ENCODE measurements at regions not wholly inside any gene's neighbourhood (a gene's known extent, or its start where the extent isn't known, plus 50 kb on each side); places are given as distances from the start of the nearest gene placed in this dataset.

DNA sequence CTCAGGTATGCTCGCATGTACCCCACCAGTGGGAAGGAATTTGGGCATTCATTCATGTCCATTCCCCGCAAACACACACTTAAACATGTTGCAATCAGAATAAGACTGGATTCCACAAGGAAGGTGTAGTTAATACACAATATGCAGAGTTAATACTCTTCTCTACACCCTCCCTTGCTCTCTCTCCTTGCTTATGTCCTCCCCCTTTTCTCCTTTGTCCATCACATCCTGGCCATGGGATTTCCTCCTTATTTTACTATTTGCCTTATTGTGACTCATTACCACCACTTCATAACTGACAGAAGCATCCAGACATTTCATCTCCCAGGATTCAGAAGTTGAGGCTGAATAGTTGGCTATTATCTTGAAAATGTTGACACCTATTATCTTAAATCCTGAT is 473.8 kb upstream of the SPHKAP start:
- intact Hi-C loops (cut with micrococcal nuclease), result loop anchor here (10.0 kb wide), 1 partner anchor 611 kb away; no protein-coding TSS in a partner anchor

DNA sequence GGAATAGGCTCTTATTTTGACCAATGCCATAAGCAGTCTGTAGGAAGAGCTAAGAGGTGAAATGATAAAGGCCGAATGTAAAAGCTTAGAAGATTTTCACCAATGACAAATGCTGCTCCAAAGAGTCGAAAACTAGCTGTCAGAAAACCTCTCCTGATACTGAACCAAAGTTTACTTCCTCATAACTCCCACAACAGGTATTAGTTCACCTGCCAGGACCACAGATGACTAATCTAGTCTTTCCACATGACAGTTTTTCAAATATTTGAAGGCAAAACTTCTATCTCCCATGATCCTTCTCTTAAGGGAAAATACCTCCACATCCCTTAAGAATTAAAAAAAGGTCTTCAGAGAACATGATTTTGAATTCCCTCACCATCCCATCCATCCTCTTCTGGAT is 473.2 kb upstream of the SPHKAP start:
- intact Hi-C loops (cut with micrococcal nuclease), result loop anchor here (10.0 kb wide), 1 partner anchor 610 kb away; no protein-coding TSS in a partner anchor

DNA sequence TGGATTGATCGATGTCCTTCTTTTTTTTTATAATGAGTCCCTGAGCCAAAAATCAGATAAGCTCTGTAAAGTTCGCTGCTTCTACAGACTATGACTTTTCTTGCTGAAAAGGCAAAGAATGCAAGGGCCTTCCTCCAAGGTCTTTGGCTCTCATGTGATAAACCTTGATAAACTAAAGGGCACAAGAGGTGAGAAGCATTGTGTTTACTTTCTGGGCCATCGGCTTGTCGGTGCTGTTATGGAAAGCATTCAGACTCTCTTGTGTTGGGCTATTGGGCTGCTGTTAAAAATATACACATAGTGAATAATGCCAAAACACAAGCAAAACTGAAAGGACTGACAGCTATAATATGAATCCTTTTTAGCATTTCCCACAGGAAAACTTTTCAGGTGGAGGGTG is 472.4 kb upstream of the SPHKAP start:
- intact Hi-C loops (cut with micrococcal nuclease), result loop anchor here (10.0 kb wide), 1 partner anchor 609 kb away; no protein-coding TSS in a partner anchor

DNA sequence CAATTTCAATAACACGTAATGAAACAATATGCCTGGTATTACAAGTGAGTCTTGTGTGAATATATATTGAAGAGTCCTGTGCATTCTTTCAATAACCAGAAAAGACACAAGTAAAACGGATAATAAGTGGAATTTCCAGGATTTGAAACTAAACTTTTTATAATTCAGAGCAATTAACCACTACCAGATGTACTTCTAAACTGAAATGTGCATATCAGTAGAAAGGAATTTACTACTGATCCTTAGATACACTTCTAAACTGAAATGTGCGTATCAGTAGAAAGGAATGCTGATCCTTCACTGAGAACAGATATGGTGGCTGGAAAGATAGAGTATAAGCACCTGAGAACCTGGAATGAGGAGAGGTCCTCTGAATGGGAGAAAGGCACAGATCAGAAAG is 470.9 kb upstream of the SPHKAP start:
- intact Hi-C loops (cut with micrococcal nuclease), result loop anchor here (10.0 kb wide), 1 partner anchor 608 kb away; no protein-coding TSS in a partner anchor

DNA sequence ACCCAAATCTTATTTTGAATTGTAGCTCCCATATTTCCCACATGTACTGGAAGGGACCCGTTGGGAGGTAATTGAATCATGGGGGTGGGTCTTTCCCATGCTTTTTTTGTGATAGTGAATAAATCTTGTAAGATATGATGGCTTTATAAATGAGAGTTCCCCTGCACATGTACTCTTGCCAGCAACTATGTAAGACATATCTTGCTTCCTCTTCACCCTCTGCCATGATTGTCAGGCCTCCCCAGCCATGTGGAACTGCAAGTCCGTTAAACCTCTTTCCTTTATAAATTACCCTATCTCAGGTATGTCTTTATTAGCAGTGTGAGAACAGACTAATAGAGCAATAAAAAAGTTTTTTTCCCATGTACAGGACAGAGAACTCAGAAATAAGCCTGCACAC is 468.4 kb upstream of the SPHKAP start:
- intact Hi-C loops (cut with micrococcal nuclease), result loop anchor here (2.0 to 10.0 kb wide), 2 partner anchors 39 to 605 kb away; no protein-coding TSS in a partner anchor

DNA sequence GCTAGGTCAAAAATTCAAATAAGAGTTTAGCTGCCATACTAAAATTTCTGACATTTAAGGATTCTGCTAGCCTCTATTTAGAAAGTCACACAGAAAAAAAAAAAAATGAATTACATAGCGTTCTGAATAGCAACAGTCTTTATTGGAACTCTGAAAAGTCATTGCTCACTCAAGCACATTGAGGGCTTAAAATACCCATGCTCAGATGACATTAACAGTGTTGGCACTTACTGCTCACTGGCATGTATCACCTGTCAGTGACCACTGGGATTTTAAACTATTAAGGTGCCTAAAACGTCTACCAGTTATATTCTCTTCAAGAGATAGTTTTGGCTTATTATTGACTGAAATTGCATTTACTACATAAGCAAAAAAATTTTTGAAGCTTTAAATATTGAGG is 468.0 kb upstream of the SPHKAP start:
- intact Hi-C loops (cut with micrococcal nuclease), result loop anchor here (2.0 kb wide), 1 partner anchor 39 kb away; no protein-coding TSS in a partner anchor

DNA sequence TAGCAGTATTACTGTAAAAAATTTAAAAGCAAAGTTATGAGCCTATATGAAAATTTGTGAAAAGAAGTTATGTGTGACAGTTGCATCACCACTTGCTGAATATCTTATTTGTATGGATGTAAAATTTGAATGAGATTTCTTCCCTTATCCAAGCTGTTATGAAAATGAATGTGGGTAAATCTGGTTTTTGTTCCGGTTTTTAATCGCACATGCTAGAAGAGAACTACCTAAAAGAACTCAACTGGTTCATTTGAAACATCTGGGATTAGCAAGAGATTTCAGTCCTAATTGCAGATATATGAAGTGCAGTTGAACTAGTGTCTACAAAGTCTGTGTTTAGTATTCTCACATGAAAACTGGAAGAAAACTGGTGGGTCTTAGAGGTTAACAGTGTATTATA is 467.1 kb upstream of the SPHKAP start:
- intact Hi-C loops (cut with micrococcal nuclease), result loop anchor here (2.0 kb wide), 1 partner anchor 38 kb away; no protein-coding TSS in a partner anchor

DNA sequence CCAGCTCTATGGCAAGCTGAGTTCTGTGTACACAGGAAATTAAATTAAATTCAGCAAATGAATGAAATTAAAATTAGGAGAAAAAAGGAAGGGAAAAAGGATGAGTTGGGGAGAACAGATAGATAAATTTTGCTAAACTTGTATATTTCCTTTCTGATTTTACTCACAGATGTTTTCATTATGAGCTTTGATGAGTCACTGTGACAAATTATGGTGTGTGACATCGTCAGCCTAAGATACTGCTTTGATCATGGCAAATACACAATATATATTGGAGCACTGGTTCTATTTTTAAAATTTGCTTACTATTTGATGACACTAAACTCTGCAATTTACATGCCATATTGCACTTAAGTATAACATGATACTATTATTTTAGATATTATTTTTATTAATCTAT is 464.6 kb upstream of the SPHKAP start:
- intact Hi-C loops (cut with micrococcal nuclease), result no loop called here

DNA sequence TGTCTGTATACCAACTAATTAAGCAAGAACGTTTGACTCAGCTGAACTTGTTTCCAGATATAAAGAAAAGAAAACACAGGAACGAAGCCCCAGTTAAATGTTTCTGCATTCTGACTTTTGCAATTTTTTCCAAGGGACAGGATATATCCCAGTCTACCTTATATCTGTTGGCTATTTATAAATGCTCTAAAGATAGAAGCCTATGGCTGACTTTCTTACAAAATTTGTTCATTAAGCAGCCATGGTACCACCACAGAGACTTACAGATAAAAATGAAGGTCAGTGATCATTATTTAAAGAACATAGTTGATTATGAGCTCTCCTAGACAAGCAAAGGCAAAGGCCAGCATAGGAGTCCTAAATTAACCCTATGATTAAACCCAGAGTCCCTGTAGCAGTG is 462.7 kb upstream of the SPHKAP start:
- intact Hi-C loops (cut with micrococcal nuclease), result no loop called here

DNA sequence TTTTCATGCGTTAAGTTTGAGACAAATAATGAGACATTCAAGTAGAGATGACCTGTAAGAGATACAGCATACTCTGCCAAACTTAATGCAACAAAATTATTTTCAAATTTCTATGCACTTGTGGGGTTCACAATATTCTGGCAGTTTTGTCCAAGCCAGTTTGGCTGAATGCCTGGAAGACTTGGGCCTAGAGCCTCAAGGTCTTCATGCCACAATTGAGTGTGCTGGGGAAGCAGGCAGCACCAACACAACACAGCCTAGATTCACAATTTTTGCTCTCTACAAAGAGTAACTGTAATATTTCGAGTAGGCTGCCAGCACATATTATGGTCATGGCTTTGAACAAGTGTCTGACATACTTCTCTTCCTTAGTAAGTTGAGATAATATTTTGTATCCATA is 461.4 kb upstream of the SPHKAP start:
- intact Hi-C loops (cut with micrococcal nuclease), result no loop called here

DNA sequence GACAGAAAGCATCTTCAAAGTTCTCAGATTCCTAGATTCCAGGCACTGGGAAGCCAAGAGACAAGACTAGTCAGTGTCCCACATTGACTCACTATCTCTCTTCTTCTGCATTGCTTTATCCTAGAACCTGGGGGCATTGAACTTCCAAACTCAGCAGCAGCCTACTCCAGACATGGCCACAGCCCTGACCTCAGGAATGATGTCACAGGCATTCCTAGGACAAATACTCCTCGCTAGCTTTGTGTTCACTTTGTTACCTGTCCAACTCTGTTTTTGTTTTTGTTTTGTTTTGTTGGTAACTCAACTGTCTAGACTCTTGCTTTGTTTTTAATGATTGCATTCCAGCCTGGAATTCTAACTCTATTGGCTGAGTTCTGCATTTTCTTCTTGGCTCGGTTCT is 449.3 kb upstream of the SPHKAP start:
- intact Hi-C loops (cut with micrococcal nuclease), result no loop called here

DNA sequence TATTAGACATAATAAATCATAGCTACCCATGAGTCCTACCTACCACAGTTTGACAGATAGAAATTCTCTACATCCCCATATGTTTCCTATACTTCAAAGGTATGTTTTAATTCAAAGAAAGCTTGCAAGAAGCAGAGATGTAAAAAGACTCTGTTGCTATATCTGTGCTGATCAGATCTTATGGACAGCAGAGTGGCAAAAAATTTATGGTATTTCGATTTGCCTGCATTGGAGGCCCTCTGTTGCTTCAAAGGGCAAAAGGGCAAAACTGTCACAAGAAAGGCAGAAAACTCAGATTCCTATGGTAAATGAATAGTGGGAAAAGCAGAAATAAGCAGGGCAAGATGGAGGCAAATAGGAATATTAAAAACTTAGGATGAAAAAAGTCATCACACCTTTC is 447.8 kb upstream of the SPHKAP start:
- intact Hi-C loops (cut with micrococcal nuclease), result no loop called here

DNA sequence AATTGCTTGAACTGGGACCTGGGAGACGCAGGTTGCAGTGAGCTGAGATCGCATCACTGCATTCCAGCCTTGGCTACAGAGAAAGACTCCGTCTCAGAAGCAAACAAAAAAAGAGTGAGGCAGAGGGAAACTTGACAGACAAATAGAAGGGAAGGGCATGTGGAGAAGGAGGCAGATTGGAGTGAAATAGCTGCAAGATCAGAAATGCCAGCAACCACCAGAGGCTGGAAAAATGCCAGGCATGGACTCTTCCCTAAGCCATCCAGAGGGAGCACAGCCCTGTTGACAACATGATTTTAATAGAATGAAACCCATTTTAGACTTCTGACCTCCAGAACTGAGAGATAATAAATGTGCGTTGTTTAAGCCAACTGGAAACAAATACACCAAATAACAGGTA is 447.2 kb upstream of the SPHKAP start:
- intact Hi-C loops (cut with micrococcal nuclease), result no loop called here

DNA sequence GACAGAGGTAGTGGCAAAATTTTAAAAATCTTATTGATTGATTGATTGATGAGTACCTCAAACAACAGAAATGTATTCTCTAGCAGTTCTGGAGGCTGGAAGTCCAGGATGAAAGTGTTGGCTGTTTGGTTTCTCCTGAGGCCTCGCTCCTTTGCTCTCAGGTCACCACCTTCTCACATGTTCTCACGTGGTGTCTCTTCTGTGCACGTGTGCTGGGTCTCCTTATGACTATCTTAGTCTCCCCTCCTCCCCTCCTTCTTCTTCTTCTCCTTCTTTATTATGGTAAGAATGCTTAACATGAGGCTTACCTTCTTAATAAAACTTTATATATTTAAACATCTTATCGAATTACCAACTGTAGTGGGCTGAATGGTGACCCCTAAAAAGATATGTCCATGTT is 446.0 kb upstream of the SPHKAP start:
- intact Hi-C loops (cut with micrococcal nuclease), result no loop called here

DNA sequence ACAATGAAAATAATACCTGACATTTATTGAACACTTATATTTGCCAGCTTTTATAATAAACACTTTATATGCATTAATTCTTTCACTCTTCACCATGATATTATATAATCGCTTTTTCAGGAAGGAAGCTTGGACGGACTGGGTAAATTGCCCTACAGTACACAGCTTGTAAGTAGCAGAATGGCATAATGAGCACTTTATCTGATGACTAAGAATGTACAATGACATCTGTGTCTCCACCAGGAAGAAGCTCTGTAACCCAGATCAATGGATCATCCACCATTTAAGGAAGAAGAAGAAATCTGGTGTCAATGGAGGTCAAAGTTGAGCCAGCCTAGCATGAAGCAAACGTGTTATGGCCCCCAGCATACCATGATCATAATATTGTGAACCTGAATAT is 444.0 kb upstream of the SPHKAP start:
- intact Hi-C loops (cut with micrococcal nuclease), result no loop called here

DNA sequence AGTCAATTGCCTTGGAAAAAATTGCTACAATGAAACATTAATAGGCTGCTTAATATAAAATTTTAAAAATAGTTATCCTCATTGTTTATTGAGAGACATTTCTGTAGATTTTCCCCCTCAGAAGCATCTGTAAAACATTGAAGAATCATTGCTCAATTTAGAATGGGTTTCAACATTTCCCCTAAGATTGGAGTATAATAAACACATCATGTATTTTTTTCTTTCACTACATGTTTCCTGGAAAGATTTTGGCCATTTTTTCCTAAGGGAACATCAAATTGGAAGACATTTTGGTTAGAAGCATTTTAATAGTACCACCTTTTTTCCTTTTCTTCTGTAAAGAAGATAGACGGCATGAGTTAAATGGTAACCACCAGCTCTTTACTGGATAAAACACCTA is 443.2 kb upstream of the SPHKAP start:
- intact Hi-C loops (cut with micrococcal nuclease), result no loop called here

DNA sequence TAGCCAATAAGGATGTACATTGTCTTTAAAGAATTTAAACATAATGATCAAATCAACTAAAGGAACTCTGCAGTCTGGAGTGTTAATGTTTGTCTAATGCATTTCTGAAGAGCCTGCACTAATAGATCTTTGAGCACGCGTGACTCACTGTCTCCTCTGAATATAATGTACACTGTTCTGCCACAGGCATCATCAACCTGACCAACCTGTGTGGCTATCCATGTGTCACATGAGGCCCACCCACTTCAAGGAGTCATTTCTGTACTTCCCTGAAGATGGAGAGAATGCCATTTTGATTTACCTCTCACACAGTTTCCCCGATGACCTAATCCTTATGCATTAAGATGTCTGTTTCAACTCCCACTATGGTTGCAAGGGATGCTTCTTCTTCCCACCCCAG is 434.0 kb upstream of the SPHKAP start:
- intact Hi-C loops (cut with micrococcal nuclease), result no loop called here

DNA sequence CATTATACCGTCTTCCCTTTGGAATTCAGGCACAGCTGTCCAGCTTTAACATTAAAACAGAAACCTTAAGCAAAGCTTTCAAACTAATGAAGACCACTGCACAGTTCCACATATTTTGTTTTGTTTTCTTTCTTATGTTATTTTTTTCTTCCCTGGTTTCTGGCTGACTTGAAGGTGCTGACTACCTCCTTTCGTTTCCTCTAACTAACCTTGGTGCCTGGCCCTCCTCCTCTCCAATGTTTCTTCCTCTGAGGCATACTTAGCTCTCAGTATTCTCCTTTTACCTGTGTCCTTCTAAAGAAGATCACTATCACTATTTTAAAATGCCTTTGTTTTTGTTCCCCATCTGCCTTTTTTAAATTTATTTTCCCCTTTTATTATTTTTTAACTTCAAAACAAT is 433.3 kb upstream of the SPHKAP start:
- intact Hi-C loops (cut with micrococcal nuclease), result no loop called here

DNA sequence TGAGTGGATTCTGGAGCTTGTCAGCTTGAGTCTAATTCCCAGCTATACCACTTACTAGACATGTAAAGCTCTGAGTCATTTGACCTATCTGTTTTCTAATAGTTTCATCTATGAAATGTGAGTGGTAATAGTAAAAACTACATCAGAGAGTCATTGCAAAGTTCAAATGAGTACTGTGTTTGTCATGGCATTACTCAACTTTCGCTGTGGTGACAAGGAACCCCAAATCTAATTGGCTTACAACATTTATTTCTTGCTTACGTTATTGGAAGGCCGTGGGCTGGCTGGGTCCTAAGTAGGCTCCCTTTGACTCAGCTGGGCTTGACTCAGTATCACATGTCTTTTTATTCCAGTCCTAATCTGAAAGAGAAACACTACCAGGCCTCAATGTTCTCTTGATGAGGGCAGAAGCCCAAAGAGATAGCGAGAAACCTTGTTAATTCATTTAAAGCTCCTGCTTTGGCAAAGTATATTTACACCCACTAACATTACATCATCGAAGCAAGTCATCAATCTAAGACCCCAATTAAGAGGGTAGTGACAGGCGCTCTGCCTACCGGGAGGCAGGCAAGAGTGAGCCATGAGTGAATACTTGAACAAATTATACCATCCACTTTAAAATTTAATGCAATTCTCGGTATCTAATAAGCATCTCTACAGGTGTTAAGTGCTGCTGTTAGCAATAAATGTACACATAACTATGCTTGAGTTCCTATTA is 431.8 kb upstream of the SPHKAP start:
- intact Hi-C loops (cut with micrococcal nuclease), result no loop called here

DNA sequence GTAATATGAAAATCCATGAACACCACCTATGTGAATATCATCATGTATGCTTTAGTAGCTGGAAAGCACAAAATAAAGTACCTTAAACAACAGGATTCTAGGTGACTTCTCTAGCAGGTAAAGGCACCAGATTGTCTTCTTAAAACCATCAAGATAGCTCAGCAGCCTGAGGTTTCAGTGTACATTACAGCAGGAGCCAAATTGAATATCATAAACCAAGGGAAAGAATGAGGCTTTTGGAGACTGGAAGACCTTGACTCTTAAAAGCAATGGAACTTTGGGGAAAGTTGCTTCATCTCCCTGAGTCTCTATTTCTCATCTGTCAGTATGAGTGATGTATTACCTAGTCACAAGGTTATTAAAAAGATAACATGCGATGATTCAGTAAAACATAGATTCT is 429.7 kb upstream of the SPHKAP start:
- intact Hi-C loops (cut with micrococcal nuclease), result loop anchor here (2.0 kb wide), 1 partner anchor 38 kb away; no protein-coding TSS in a partner anchor

DNA sequence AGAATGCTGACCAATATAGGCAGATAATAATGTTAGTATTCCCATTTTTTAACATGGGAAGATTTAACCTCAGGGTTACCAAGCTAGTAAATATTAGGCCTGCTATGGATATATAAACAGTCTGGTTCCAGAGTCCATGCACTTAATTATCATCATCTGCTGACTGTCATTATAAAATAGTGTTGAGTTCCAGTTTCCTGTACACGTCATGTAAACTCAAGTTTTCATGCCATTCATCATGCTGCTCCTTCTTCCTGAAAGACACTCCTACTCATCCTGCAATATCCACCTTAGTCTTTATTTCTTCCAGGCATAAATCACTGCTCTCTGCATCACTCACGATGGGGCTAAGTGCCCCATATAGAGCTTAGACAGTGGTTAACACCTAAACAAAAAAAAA is 420.8 kb upstream of the SPHKAP start:
- intact Hi-C loops (cut with micrococcal nuclease), result no loop called here

DNA sequence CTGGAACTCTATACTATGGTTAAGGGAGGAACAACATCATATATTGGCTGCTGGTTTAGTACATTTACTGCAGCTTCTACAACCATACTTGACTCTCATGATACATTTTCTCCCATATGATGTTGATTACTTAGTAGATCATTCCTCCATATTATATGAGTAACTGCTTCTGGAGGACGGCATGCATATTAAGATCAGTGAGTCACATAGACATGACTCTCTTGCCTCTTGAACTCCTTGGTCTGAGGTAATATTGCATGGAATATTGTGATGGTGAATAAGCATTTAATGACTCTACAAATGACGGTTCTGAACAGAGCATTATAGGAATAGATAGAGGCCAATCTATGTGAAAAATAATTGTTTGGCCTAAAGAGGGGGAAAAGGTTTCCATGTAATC is 418.8 kb upstream of the SPHKAP start:
- intact Hi-C loops (cut with micrococcal nuclease), result no loop called here

DNA sequence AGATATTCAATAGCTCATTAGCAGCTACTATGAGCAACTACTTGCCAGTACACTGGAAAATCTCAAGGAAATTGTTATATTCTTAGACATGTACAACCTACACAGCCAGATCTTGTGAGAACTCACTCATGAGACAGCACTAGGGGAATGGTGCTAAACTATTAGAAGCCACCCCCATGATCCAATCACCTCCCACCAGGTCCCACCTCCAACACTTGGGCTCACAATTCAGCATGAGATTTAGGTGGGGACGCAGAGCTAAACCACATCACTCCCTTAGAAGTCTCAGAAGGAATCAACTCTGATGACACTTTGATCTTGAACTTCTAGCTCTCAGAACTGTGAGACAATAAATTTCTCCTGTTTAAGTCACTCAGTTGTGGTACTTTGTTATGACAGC is 418.3 kb upstream of the SPHKAP start:
- intact Hi-C loops (cut with micrococcal nuclease), result no loop called here

All from T-helper 1 cell treated with Interleukin-12 subunit alpha and Interleukin-12 subunit beta and Interleukin-4 antibody, amounts not matched to agents 30 ng/mL and 1 ng/mL, for 36 hours (primary cell).